ENCODE measurements at regions not wholly inside any gene's neighbourhood (a gene's known extent, or its start where the extent isn't known, plus 50 kb on each side); places are given as distances from the start of the nearest gene placed in this dataset.

DNA sequence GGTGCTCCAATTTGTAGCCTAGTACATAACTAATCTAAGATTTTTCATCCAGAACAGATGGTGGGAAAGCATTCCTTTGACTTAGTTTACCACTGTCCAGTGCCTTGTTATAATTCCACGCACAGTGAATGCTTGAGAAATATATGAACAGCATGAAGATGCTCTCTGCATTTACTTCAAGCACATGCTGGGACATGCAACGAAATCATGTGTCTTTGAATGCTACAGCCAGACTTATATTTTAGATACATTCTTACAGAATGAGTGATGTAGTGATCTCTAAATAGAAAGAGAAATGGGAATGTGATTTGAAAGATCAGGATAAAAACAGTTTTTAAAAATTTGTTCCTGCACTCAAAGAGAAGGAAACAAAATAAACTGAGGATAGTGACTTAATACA lies 398.3 kb downstream of the FBXO15 start (continued):
- TF ChIP-seq, protein P1, sequence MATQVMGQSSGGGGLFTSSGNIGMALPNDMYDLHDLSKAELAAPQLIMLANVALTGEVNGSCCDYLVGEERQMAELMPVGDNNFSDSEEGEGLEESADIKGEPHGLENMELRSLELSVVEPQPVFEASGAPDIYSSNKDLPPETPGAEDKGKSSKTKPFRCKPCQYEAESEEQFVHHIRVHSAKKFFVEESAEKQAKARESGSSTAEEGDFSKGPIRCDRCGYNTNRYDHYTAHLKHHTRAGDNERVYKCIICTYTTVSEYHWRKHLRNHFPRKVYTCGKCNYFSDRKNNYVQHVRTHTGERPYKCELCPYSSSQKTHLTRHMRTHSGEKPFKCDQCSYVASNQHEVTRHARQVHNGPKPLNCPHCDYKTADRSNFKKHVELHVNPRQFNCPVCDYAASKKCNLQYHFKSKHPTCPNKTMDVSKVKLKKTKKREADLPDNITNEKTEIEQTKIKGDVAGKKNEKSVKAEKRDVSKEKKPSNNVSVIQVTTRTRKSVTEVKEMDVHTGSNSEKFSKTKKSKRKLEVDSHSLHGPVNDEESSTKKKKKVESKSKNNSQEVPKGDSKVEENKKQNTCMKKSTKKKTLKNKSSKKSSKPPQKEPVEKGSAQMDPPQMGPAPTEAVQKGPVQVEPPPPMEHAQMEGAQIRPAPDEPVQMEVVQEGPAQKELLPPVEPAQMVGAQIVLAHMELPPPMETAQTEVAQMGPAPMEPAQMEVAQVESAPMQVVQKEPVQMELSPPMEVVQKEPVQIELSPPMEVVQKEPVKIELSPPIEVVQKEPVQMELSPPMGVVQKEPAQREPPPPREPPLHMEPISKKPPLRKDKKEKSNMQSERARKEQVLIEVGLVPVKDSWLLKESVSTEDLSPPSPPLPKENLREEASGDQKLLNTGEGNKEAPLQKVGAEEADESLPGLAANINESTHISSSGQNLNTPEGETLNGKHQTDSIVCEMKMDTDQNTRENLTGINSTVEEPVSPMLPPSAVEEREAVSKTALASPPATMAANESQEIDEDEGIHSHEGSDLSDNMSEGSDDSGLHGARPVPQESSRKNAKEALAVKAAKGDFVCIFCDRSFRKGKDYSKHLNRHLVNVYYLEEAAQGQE (IDR thresholded peaks at IDR 0.05; ENCODE audit: unreplicated experiment) = no peak
- TF ChIP-seq EZH2phosphoT487 (IDR thresholded peaks at IDR 0.05; ENCODE audit: unreplicated experiment) (no peak), POLR2AphosphoS5 (IDR thresholded peaks at IDR 0.05; ENCODE audit: low read depth) (no peak), JUNB (IDR thresholded peaks at IDR 0.05; ENCODE audit: unreplicated experiment) (no peak)
- TF ChIP-seq, protein P2, sequence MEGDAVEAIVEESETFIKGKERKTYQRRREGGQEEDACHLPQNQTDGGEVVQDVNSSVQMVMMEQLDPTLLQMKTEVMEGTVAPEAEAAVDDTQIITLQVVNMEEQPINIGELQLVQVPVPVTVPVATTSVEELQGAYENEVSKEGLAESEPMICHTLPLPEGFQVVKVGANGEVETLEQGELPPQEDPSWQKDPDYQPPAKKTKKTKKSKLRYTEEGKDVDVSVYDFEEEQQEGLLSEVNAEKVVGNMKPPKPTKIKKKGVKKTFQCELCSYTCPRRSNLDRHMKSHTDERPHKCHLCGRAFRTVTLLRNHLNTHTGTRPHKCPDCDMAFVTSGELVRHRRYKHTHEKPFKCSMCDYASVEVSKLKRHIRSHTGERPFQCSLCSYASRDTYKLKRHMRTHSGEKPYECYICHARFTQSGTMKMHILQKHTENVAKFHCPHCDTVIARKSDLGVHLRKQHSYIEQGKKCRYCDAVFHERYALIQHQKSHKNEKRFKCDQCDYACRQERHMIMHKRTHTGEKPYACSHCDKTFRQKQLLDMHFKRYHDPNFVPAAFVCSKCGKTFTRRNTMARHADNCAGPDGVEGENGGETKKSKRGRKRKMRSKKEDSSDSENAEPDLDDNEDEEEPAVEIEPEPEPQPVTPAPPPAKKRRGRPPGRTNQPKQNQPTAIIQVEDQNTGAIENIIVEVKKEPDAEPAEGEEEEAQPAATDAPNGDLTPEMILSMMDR (conservative IDR thresholded peaks at IDR 0.05; ENCODE audit: low read depth in 2 of 2) = no peak

DNA sequence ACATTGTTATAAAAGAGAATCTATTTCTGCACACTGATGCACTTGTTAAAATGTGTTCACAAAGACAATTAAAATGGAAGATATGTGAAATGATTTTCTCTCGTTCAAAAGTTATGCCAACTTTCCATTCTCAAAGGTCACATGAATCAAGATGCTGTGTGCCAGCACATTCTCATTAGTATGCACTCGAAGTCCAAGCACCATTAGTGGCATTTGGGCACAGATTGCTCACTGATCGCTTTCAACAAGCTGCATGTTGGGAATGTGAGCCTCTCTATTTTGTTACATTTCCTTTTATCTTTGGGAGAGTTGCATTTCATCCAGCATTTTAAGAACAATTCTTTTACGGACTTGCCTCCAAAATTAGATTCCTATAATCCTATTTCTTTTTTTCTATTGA lies 398.9 kb downstream of the FBXO15 start:
- Histone ChIP-seq H3F3A (replicated peaks; ENCODE audit: low read depth) (no peaks in the 10 kb centered on the region), H3K9me2 (ENCODE audit: insufficient read depth) (no peaks in the 10 kb centered on the region; the same call in 1 of the 2 replicates), H3K27ac (ENCODE audit: low read depth) (no peak overlapping the region), H3K4me1 (ENCODE audit: insufficient read depth) (peaks cover 23% of the 10 kb centered on the region), H3K36me3 (ENCODE audit: insufficient read depth) (no peaks in the 10 kb centered on the region), H3K4me3 (no peak overlapping the region), H3K79me2 (replicated peaks; ENCODE audit: insufficient read depth) (no peaks in the 10 kb centered on the region), H4K20me1 (replicated peaks; ENCODE audit: insufficient read depth) (no peaks in the 10 kb centered on the region), H3K27me3 (ENCODE audit: insufficient read depth) (no peaks in the 10 kb centered on the region), H2AFZ (no peak overlapping the region), H3K4me2 (no peak overlapping the region)
- H3K27me3 Mint-ChIP-seq (ENCODE audit: insufficient read depth, low read depth, poor library complexity) = peaks cover 7% of the 10 kb centered on the region
- H3K27ac Mint-ChIP-seq = no peak overlapping the region
- no peak for TF ChIP-seq ZNF114 (CRISPR knock-in tag; IDR thresholded peaks at IDR 0.05)
- H3K36me3 Mint-ChIP-seq (ENCODE audit: low read depth) = no peaks in the 10 kb centered on the region
- DNase-seq (ENCODE audit: low spot score) (no peak), ATAC-seq (no peak)
- H3K4me1 Mint-ChIP-seq = peaks cover 15% of the 10 kb centered on the region
- H3K9me3 Mint-ChIP-seq = no peaks in the 10 kb centered on the region
- no peak overlapping the region for H3K4me3 Mint-ChIP-seq

DNA sequence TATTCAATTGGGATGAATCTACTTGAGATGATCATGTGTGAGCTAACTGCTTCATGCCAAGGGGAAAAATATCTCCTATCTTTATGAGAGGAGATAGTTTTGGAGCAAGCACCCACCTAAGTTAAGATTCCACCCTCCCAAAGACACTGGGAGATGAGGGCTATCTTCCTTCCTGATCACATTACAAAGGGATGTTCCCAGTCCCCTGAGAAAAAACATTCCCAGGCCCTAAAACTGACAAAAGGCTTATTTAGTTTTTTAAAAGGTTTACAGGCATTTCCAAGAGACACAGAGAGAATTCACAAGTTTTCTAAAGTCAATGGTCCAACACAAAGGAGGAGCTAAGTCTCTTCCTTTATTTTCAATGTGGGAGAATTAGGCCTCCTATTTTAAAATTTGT lies 401.5 kb downstream of the FBXO15 start:
- peaks cover 36% of the 10 kb centered on the region for H3K4me1 Mint-ChIP-seq
- H3K9me3 Mint-ChIP-seq = no peaks in the 10 kb centered on the region
- H3K4me3 Mint-ChIP-seq = no peak overlapping the region
- no peaks in the 10 kb centered on the region for H3K36me3 Mint-ChIP-seq (ENCODE audit: low read depth)
- Histone ChIP-seq H3K79me2 (replicated peaks; ENCODE audit: insufficient read depth) (no peaks in the 10 kb centered on the region), H3K27ac (ENCODE audit: low read depth) (no peak overlapping the region), H3K4me3 (no peak overlapping the region), H3K36me3 (ENCODE audit: insufficient read depth) (no peaks in the 10 kb centered on the region), H3K4me2 (no peak overlapping the region), H2AFZ (no peak overlapping the region), H3K27me3 (ENCODE audit: insufficient read depth) (no peaks in the 10 kb centered on the region), H3F3A (replicated peaks; ENCODE audit: low read depth) (no peaks in the 10 kb centered on the region), H3K9me2 (ENCODE audit: insufficient read depth) (no peaks in the 10 kb centered on the region; the same call in 1 of the 2 replicates), H3K4me1 (ENCODE audit: insufficient read depth) (peaks cover 45% of the 10 kb centered on the region), H4K20me1 (replicated peaks; ENCODE audit: insufficient read depth) (no peaks in the 10 kb centered on the region)
- no peak overlapping the region for H3K27ac Mint-ChIP-seq
- DNase-seq (ENCODE audit: low spot score) (no peak), ATAC-seq (no peak)
- peaks cover 9% of the 10 kb centered on the region for H3K27me3 Mint-ChIP-seq (ENCODE audit: insufficient read depth, low read depth, poor library complexity)
- TF ChIP-seq POLR2AphosphoS5 (IDR thresholded peaks at IDR 0.05; ENCODE audit: low read depth) = no peak
- TF ChIP-seq STAT1 (IDR thresholded peaks at IDR 0.05; ENCODE audit: unreplicated experiment) = no peak
- TF ChIP-seq NANOG (IDR thresholded peaks at IDR 0.05; ENCODE audit: borderline replicate concordance) = no peak
- TF ChIP-seq ZNF114 (CRISPR knock-in tag; IDR thresholded peaks at IDR 0.05) = no peak
- TF ChIP-seq, protein P3, sequence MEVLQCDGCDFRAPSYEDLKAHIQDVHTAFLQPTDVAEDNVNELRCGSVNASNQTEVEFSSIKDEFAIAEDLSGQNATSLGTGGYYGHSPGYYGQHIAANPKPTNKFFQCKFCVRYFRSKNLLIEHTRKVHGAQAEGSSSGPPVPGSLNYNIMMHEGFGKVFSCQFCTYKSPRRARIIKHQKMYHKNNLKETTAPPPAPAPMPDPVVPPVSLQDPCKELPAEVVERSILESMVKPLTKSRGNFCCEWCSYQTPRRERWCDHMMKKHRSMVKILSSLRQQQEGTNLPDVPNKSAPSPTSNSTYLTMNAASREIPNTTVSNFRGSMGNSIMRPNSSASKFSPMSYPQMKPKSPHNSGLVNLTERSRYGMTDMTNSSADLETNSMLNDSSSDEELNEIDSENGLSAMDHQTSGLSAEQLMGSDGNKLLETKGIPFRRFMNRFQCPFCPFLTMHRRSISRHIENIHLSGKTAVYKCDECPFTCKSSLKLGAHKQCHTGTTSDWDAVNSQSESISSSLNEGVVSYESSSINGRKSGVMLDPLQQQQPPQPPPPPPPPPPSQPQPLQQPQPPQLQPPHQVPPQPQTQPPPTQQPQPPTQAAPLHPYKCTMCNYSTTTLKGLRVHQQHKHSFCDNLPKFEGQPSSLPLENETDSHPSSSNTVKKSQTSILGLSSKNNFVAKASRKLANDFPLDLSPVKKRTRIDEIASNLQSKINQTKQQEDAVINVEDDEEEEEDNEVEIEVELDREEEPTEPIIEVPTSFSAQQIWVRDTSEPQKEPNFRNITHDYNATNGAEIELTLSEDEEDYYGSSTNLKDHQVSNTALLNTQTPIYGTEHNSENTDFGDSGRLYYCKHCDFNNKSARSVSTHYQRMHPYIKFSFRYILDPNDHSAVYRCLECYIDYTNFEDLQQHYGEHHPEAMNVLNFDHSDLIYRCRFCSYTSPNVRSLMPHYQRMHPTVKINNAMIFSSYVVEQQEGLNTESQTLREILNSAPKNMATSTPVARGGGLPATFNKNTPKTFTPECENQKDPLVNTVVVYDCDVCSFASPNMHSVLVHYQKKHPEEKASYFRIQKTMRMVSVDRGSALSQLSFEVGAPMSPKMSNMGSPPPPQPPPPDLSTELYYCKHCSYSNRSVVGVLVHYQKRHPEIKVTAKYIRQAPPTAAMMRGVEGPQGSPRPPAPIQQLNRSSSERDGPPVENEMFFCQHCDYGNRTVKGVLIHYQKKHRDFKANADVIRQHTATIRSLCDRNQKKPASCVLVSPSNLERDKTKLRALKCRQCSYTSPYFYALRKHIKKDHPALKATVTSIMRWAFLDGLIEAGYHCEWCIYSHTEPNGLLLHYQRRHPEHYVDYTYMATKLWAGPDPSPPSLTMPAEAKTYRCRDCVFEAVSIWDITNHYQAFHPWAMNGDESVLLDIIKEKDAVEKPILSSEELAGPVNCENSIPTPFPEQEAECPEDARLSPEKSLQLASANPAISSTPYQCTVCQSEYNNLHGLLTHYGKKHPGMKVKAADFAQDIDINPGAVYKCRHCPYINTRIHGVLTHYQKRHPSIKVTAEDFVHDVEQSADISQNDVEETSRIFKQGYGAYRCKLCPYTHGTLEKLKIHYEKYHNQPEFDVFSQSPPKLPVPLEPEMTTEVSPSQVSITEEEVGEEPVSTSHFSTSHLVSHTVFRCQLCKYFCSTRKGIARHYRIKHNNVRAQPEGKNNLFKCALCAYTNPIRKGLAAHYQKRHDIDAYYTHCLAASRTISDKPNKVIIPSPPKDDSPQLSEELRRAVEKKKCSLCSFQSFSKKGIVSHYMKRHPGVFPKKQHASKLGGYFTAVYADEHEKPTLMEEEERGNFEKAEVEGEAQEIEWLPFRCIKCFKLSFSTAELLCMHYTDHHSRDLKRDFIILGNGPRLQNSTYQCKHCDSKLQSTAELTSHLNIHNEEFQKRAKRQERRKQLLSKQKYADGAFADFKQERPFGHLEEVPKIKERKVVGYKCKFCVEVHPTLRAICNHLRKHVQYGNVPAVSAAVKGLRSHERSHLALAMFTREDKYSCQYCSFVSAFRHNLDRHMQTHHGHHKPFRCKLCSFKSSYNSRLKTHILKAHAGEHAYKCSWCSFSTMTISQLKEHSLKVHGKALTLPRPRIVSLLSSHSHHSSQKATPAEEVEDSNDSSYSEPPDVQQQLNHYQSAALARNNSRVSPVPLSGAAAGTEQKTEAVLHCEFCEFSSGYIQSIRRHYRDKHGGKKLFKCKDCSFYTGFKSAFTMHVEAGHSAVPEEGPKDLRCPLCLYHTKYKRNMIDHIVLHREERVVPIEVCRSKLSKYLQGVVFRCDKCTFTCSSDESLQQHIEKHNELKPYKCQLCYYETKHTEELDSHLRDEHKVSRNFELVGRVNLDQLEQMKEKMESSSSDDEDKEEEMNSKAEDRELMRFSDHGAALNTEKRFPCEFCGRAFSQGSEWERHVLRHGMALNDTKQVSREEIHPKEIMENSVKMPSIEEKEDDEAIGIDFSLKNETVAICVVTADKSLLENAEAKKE (CRISPR knock-in tag; IDR thresholded peaks at IDR 0.05) = no peak
- no peak for TF ChIP-seq ZNF331 (CRISPR knock-in tag; IDR thresholded peaks at IDR 0.05; ENCODE audit: low read depth)

All from GM23338 (cell line).